Tibial nerve (tissue), 4 donors: ENCODE measurements at regions not wholly inside any gene's neighbourhood (a gene's known extent, or its start where the extent isn't known, plus 50 kb on each side); places are given as distances from the start of the nearest gene placed in this dataset.

Source experiments
- EP300 ChIP-seq, 2 donors: sonication (generic); formaldehyde crosslinking; IDR thresholded peaks; one replicate each; pipeline ENCODE4 v1.6.1; 2017; ENCODE audit warnings: antibody characterized with exemption in 2 of 2, mild to moderate bottlenecking in 1 of 2
- POLR2A ChIP-seq, 2 donors: fragments of 450-650 bp; IDR thresholded peaks; one replicate each; pipeline ENCODE4 v1.6.1; 2017; ENCODE audit warnings: antibody characterized with exemption in 2 of 2, mild to moderate bottlenecking in 2 of 2, moderate library complexity in 2 of 2
- TF ChIP-seq, protein P1 (sequence below), 5 experiments: fragments of 200-600 bp in 3 of 5; fragments of 450-650 bp in 2 of 5; sonication (generic) in 3 of 5; IDR thresholded peaks; one replicate each; pipeline ENCODE4 v1.5.1; 2016 to 2019; ENCODE audit warnings: antibody characterized with exemption in 5 of 5, mild to moderate bottlenecking in 3 of 5, moderate library complexity in 2 of 5

DNA sequence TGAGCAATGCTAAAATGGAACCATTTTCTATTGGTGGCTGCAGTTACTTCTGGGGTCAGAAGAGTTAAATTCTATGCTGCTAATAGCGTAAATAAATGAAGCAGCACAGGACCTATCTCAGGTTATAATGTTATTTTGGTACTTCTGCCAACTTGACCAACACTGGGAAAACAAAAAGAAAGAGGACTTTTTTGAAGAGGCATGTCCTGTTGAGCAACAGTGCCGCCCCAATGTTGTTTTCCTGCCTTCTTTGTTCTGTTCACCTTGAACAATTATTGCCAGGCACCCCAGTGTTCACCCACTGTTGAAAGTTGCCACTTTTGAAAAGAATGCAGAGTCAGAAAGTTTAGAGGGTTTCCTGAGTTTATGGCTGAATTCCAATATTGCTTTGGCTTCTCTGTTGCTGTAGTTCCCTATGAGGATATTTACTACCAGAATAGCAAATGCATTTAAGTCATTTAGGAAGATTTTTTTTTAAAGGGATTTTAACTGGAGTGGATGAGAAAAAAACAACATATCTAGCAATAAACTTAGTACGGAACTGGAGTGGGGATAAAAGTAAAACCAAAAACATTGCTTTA lies 679.0 kb upstream of the DPPA4 start:
- TF ChIP-seq POLR2A (IDR thresholded peaks at IDR 0.05) (no peak), EP300 (IDR thresholded peaks at IDR 0.05) (no peak)
- TF ChIP-seq, protein P1, sequence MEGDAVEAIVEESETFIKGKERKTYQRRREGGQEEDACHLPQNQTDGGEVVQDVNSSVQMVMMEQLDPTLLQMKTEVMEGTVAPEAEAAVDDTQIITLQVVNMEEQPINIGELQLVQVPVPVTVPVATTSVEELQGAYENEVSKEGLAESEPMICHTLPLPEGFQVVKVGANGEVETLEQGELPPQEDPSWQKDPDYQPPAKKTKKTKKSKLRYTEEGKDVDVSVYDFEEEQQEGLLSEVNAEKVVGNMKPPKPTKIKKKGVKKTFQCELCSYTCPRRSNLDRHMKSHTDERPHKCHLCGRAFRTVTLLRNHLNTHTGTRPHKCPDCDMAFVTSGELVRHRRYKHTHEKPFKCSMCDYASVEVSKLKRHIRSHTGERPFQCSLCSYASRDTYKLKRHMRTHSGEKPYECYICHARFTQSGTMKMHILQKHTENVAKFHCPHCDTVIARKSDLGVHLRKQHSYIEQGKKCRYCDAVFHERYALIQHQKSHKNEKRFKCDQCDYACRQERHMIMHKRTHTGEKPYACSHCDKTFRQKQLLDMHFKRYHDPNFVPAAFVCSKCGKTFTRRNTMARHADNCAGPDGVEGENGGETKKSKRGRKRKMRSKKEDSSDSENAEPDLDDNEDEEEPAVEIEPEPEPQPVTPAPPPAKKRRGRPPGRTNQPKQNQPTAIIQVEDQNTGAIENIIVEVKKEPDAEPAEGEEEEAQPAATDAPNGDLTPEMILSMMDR (IDR thresholded peaks at IDR 0.05), result no peak
